IPS-18a (cell line): ENCODE measurements at regions not wholly inside any gene's neighbourhood (a gene's known extent, or its start where the extent isn't known, plus 50 kb on each side); places are given as distances from the start of the nearest gene placed in this dataset.

Experiments used
- H3K27ac ChIP-seq: one replicate; pipeline ENCODE4 v1.5.1; 2013; ENCODE audit warnings: low read length
- H3K27me3 ChIP-seq: one replicate; pipeline ENCODE4 v1.6.1; 2013; ENCODE audit warnings: mild to moderate bottlenecking, low read length; ENCODE audit not compliant: control insufficient read depth, insufficient read depth
- H3K36me3 ChIP-seq: one replicate; pipeline ENCODE4 v1.6.1; 2013; ENCODE audit warnings: low read depth, low read length; ENCODE audit not compliant: control insufficient read depth
- H3K4me1 ChIP-seq: one replicate; pipeline ENCODE4 v1.6.1; 2013; ENCODE audit warnings: low read depth, low read length; ENCODE audit not compliant: control insufficient read depth
- H3K4me3 ChIP-seq: one replicate; pipeline ENCODE4 v1.5.1; 2013; ENCODE audit warnings: low read length
- H3K9ac ChIP-seq: one replicate; pipeline ENCODE4 v1.6.1; 2013; ENCODE audit warnings: mild to moderate bottlenecking, low read length, moderate library complexity
- H3K9me3 ChIP-seq: one replicate; pipeline ENCODE4 v1.6.1; 2013; ENCODE audit warnings: low read depth, low read length; ENCODE audit not compliant: control insufficient read depth

DNA sequence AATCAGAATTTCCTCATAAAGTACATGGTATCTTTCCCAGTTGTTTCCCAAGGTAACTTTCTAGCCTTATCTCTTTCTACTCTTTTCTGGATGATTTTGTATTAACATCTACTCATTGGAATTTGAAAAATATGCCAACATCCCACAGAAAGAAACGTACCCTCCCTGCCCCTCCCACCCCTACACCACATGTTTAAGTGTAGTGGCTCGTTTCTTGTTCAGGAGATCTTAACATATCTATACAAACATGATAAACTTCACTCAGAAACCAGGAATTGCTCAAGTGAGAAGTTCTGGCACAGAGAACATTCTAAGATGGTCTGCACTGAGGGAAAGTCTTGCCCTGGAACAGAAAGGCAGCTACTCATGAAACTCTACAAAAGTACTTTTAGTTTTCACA is 404.7 kb downstream of the SOX2 start:
- Histone ChIP-seq H3K4me3 (no peak overlapping the region), H3K9ac (no peak overlapping the region), H3K4me1 (no peaks in the 10 kb centered on the region), H3K36me3 (no peaks in the 10 kb centered on the region), H3K9me3 (no peaks in the 10 kb centered on the region), H3K27ac (no peak overlapping the region), H3K27me3 (peaks cover 32% of the 10 kb centered on the region)

DNA sequence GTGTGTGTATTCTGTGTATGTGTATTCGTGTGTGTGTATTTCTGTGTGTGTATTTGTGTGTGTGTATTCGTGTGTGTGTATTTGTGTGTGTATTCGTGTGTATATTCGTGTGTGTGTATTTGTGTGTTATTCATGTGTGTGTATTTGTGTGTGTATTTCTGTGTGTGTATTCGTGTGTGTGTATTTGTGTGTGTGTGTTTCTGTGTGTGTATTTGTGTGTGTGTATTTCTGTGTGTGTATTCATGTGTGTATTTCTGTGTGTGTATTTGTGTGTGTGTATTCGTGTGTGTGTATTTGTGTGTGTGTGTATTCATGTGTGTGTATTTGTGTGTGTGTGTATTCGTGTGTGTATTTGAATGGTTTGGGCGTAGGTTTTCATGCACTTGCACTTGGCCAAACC is 405.4 kb downstream of the SOX2 start:
- no peaks in the 10 kb centered on the region for H3K36me3 ChIP-seq
- H3K9me3 ChIP-seq, result no peaks in the 10 kb centered on the region
- no peak overlapping the region for H3K27ac ChIP-seq
- H3K4me3 ChIP-seq, result no peak overlapping the region
- H3K9ac ChIP-seq, result no peak overlapping the region
- peaks cover under 1% of the 10 kb centered on the region for H3K4me1 ChIP-seq
- peaks cover 37% of the 10 kb centered on the region for H3K27me3 ChIP-seq

DNA sequence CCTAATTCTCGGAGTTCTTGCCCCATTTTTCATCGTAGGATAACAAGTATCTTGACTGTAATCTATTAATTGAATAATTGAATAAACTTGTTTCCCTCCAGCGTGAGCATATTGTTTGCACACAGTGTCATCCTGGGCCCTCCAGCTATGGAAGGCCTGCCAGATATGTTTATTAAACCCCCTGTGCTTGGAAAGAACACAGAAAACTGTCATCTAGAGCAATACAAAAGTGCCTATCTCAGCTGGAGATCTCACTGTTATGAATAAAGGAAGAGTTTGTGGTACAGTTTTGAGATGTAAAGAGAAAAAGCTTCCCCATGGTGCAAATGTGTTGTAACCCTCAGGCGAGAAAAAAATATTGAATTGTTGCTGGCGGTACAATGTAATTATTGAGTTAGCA is 405.9 kb downstream of the SOX2 start:
- no peak overlapping the region for H3K27ac ChIP-seq

DNA sequence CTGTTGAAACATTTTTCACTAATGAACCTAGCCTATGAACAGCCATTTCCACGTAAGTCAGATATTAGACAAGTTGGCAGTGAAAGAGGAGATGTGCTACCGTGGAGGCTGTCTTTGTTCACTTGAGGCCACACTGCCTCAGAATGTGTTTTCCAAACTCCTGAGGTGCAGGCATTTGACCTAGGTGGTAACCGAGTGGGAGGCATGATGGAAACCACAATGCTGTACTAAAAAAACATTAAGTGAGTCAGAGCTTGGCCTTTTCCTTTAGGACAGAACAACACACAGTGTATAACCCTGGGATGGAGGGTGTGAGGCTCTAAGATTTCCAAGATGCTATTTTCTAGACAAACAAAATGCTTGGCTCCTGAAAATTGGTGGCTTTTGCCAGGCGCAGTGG is 406.3 kb downstream of the SOX2 start:
- Histone ChIP-seq H3K9me3 (no peaks in the 10 kb centered on the region), H3K27me3 (peaks cover 47% of the 10 kb centered on the region), H3K36me3 (no peaks in the 10 kb centered on the region), H3K4me1 (peaks cover 7% of the 10 kb centered on the region), H3K27ac (no peak overlapping the region), H3K9ac (no peak overlapping the region), H3K4me3 (no peak overlapping the region)

More for the DNA sequence above, 405.9 kb downstream of the SOX2 start:
- Histone ChIP-seq H3K4me1 (peaks cover 3% of the 10 kb centered on the region), H3K36me3 (no peaks in the 10 kb centered on the region), H3K9ac (no peak overlapping the region), H3K27me3 (peaks cover 42% of the 10 kb centered on the region), H3K4me3 (no peak overlapping the region), H3K9me3 (no peaks in the 10 kb centered on the region)

DNA sequence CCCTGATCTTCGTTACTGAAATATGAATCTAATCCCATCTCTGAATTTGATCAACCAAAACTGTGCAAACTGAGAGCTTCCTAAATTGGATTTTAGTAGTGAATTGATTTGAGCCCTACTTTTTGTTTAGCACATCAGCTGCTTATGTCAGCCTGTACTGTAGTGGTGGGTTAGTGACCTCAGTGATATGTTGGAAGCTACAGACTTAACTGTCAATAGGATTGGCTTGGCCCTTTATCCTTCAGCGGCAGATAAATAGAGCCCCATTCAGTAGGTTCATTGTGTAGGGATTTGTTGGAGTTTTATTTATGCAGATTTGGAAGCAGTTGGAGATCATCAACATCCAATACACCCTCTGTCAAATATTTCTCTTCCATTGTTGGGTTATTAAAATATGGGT is 409.7 kb downstream of the SOX2 start:
- H3K4me1 ChIP-seq, result peaks cover 9% of the 10 kb centered on the region
- no peak overlapping the region for H3K4me3 ChIP-seq
- no peak overlapping the region for H3K27ac ChIP-seq
- no peak overlapping the region for H3K9ac ChIP-seq
- H3K27me3 ChIP-seq, result peaks cover 78% of the 10 kb centered on the region
- no peaks in the 10 kb centered on the region for H3K36me3 ChIP-seq
- H3K9me3 ChIP-seq, result no peaks in the 10 kb centered on the region

DNA sequence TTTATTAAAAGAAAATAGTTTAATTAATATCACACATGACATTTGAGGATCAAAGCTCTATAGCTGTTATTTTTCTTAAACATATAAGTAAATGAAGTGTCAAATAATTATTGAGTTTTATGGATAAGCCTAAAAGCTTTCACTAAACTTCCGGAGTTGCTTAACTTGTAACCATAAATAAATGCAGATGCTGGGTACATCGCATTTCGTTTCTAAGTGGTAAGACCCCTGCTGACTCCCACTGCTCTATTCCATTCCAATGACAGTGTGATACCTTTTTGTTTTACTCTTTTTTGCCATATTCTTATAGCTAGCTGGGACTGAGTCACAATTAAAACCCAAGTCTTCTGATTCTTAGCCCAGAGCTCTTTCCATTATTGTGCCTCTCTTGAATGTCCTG is 411.1 kb downstream of the SOX2 start:
- H3K4me3 ChIP-seq, result no peak overlapping the region

DNA sequence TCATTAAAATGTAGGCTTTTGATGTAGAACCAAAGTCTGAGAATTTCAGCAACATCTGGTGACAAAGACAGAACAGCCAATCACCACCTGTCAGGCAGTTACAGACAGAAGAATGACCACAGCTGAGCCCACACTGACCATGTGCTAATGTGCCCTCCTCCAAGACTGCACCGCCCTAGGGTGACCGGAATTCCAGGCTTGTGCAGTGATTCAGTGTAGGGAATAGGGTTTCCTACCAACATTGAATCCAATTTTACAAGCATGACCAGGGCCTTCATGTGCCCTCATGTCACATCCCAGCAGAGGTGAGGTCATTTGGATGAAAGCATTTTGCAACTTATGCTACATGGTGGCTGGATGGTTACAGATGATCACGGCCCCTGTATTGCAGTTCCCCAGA is 412.5 kb downstream of the SOX2 start:
- H3K4me3 ChIP-seq, result no peak overlapping the region
- no peak overlapping the region for H3K9ac ChIP-seq
- no peaks in the 10 kb centered on the region for H3K9me3 ChIP-seq
- no peaks in the 10 kb centered on the region for H3K36me3 ChIP-seq
- H3K27ac ChIP-seq, result no peak overlapping the region
- peaks cover 9% of the 10 kb centered on the region for H3K4me1 ChIP-seq
- H3K27me3 ChIP-seq, result peaks cover 68% of the 10 kb centered on the region

More for the DNA sequence above, 411.1 kb downstream of the SOX2 start:
- H3K27me3 ChIP-seq, result peaks cover 78% of the 10 kb centered on the region
- H3K27ac ChIP-seq, result no peak overlapping the region
- no peaks in the 10 kb centered on the region for H3K9me3 ChIP-seq
- H3K4me1 ChIP-seq, result peaks cover 9% of the 10 kb centered on the region
- no peak overlapping the region for H3K9ac ChIP-seq
- no peaks in the 10 kb centered on the region for H3K36me3 ChIP-seq

DNA sequence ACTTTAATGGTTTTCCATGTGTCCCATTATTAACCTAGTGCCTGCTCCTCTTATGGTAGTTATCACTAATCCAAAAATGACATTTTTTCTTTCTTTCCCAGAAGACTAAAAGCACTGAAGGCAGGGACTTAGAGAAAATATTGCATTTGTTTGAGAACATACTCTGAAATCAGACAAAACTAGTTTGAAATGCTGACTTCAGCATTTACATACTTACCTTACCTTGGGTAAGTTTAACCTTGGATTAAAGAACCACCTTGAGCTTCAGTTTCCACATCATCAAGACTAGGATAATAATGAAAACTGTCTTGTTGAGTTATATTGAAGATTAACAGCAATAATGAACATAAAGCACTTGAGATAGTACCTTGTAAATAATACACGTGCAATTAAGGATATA is 413.0 kb downstream of the SOX2 start:
- no peaks in the 10 kb centered on the region for H3K9me3 ChIP-seq
- no peak overlapping the region for H3K9ac ChIP-seq
- H3K27ac ChIP-seq, result no peak overlapping the region
- H3K36me3 ChIP-seq, result no peaks in the 10 kb centered on the region
- no peak overlapping the region for H3K4me3 ChIP-seq
- H3K4me1 ChIP-seq, result peaks cover 13% of the 10 kb centered on the region
- peaks cover 63% of the 10 kb centered on the region for H3K27me3 ChIP-seq

DNA sequence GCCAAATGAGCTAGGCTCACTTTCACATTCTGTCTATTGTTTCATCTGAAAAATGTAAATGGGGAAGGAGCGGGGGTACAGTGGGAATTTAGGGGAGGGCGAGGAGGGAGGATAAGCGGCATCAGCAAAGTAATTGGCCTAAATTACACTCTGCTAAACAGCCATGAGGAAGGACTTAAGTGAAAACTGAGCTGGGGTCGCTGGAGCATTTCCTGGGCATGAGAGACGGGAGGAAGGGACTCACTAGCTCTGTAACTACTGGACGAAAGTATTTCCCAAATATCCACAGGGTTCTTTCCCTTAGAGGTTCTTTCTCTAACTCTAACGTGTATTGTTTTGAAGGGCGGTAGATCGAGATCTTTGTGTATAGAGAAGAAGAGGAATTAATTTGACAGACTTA is 418.0 kb downstream of the SOX2 start:
- Histone ChIP-seq H3K27me3 (peaks cover 14% of the 10 kb centered on the region), H3K4me1 (peaks cover 17% of the 10 kb centered on the region), H3K36me3 (no peaks in the 10 kb centered on the region), H3K4me3 (no peak overlapping the region), H3K9ac (no peak overlapping the region), H3K27ac (no peak overlapping the region), H3K9me3 (no peaks in the 10 kb centered on the region)

DNA sequence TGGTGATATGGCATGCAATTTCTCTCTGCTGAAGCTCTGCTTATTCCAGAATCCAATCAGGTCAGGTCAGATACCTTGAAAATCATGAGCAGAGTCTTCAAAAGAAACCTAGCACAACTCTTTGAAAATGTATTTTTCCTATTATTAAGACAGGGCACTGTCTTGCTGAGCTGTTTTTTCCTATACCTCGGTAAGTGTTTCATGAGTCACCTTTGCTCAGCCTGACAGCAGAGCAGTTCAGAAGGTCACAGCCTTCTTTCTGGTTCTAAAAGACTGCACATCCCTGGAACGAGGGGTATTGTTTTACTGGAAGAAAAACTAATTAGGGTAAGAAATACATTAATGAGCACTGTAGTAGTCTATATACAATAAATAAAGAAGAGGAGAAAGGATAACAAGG is 422.0 kb downstream of the SOX2 start:
- H3K36me3 ChIP-seq, result no peaks in the 10 kb centered on the region
- peaks cover 14% of the 10 kb centered on the region for H3K27me3 ChIP-seq
- H3K4me1 ChIP-seq, result peaks cover 21% of the 10 kb centered on the region
- H3K4me3 ChIP-seq, result no peak overlapping the region
- H3K27ac ChIP-seq, result no peak overlapping the region
- H3K9ac ChIP-seq, result no peak overlapping the region
- no peaks in the 10 kb centered on the region for H3K9me3 ChIP-seq

DNA sequence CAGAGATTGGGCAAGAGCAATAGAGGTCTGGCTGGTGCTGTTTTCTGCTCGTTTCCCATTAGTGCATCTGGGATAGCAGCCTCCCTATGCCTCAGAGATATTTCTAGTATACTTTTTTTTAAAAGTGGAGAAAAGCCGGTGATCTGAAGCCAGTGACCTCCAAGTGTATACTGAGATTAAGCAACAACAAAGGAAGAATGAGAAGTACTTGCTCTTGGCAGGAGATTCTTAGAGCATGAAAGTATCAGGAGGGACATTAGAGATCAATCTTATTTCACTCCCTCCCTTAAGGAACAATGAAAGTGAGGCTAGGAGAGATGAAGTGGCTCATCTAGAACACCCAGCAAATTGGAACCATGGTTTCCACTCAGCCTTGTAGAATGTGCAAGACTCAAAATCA is 423.3 kb downstream of the SOX2 start:
- no peaks in the 10 kb centered on the region for H3K36me3 ChIP-seq
- no peaks in the 10 kb centered on the region for H3K9me3 ChIP-seq
- no peak overlapping the region for H3K9ac ChIP-seq
- peaks cover 25% of the 10 kb centered on the region for H3K27me3 ChIP-seq
- no peak overlapping the region for H3K4me3 ChIP-seq
- H3K4me1 ChIP-seq, result peaks cover 23% of the 10 kb centered on the region
- H3K27ac ChIP-seq, result no peak overlapping the region

DNA sequence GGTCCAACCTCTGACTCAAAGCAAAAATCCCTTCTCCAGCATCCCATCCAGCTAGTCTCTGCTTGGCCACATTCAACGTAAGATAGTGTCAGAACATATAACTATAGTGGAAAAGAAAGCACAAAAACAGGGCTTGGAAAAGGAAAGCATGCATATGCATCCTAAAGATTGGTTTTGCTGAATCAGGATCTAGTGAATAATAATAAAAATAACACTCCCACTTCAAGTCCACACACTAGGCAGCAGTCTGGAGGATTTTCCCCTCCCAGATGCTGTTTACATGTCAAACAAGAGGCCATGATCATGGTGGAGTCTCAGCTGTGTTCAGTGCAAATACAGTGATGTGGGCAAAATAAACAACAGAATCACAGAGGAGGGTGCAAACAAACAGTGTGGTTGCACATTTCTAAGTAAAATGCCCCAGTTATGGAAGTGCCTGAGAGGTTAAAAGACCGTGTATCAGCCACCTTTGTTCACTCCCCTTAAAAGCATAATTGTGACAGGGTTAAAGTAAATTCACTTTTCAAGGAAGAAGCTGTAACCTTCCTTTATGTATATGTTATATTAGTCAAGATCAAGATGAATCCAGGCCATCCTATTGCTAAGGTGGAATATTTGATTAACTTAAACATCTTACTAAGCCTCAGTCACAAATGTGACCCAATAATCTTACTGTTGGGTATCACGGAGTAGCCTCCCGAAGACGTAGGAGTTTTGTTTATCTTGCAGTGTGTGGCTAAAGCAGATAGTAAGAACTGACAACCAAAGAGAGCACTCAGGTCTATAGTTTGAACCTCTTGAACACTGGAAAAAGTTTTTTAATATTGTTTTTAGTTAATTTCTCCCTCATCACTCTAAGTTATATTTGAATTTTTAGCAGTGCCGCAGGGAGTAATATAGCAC is 424.5 kb downstream of the SOX2 start:
- Histone ChIP-seq H3K27me3 (peaks cover 34% of the 10 kb centered on the region), H3K27ac (no peak overlapping the region), H3K9ac (no peak overlapping the region), H3K4me1 (peaks cover 26% of the 10 kb centered on the region), H3K4me3 (no peak overlapping the region), H3K9me3 (no peaks in the 10 kb centered on the region), H3K36me3 (no peaks in the 10 kb centered on the region)
